Colonic mucosa (tissue), 4 donors: ENCODE measurements at regions not wholly inside any gene's neighbourhood (a gene's known extent, or its start where the extent isn't known, plus 50 kb on each side); places are given as distances from the start of the nearest gene placed in this dataset.

Experiments
- DNase-seq: peaks from one replicate; pipeline ENCODE4 v3.0.0-alpha.2; 2020
- H3K27ac ChIP-seq: fragments of 200-600 bp; one replicate; pipeline ENCODE4 v1.8.0; 2021
- H3K27me3 ChIP-seq: fragments of 200-600 bp; one replicate; pipeline ENCODE4 v1.8.0; 2021
- H3K36me3 ChIP-seq: fragments of 200-600 bp; one replicate; pipeline ENCODE4 v1.8.0; 2021
- H3K4me1 ChIP-seq: fragments of 200-600 bp; one replicate; pipeline ENCODE4 v1.8.0; 2021; ENCODE audit warnings: mild to moderate bottlenecking
- H3K4me3 ChIP-seq: fragments of 200-600 bp; one replicate; pipeline ENCODE4 v1.8.0; 2021
- H3K9ac ChIP-seq, 2 donors: one replicate each; pipeline ENCODE4 v1.7.0; 2013; ENCODE audit warnings: control low read depth in 2 of 2, low read depth in 2 of 2, low read length in 2 of 2
- H3K9me3 ChIP-seq: fragments of 200-600 bp; one replicate; pipeline ENCODE4 v1.8.0; 2021
- CTCF ChIP-seq: fragments of 200-600 bp; IDR thresholded peaks from one replicate; pipeline ENCODE4 v1.8.0; 2022; ENCODE audit warnings: antibody characterized with exemption, mild to moderate bottlenecking
- intact Hi-C: fragments of 100-400 bp; cut with DNase I; formaldehyde crosslinking; loops from one replicate; pipeline ENCODE4 v1.14.1; 2022
- donor health status: healthy.
- donor health status: DM: no; HTN: no; CAD: no.
- donor health status: DM: no; HTN: no; CAD: no.

- Histone ChIP-seq H3K9ac (no peak overlapping the region), H3K4me3 (no peak overlapping the region), H3K27ac (no peak overlapping the region), H3K9me3 (no peaks in the 10 kb centered on the region), H3K27me3 (no peaks in the 10 kb centered on the region), H3K4me1 (no peaks in the 10 kb centered on the region), H3K36me3 (no peaks in the 10 kb centered on the region)
- no peak for DNase-seq
- intact Hi-C loops, result no loop called here
- TF ChIP-seq CTCF, result no peak
These were observed 190.3 kb downstream of the RBM43 start for GRCh38 chr2:151071382-151071781.

- no peaks in the 10 kb centered on the region for H3K27me3 ChIP-seq
- no peak for DNase-seq
- TF ChIP-seq CTCF, result no peak
These were observed 191.4 kb downstream of the RBM43 start for GRCh38 chr2:151070253-151070652.

GRCh38 chr2:151067658-151068369, 193.8 kb downstream of the RBM43 start:
- no peak for TF ChIP-seq CTCF
- intact Hi-C loops, result no loop called here
- H3K4me1 ChIP-seq, result no peaks in the 10 kb centered on the region
- no peaks in the 10 kb centered on the region for H3K27me3 ChIP-seq
- DNase-seq, result no peak
- H3K9ac ChIP-seq, result no peak overlapping the region
- H3K9me3 ChIP-seq, result no peaks in the 10 kb centered on the region
- no peak overlapping the region for H3K27ac ChIP-seq
- no peaks in the 10 kb centered on the region for H3K36me3 ChIP-seq
- no peak overlapping the region for H3K4me3 ChIP-seq

More at GRCh38 chr2:151070253-151070652, 191.4 kb downstream of the RBM43 start:
- no peaks in the 10 kb centered on the region for H3K4me1 ChIP-seq
- H3K36me3 ChIP-seq, result no peaks in the 10 kb centered on the region
- no peak overlapping the region for H3K9ac ChIP-seq
- H3K4me3 ChIP-seq, result no peak overlapping the region
- H3K27ac ChIP-seq, result no peak overlapping the region
- intact Hi-C loops, result no loop called here
- H3K9me3 ChIP-seq, result no peaks in the 10 kb centered on the region

- TF ChIP-seq CTCF, result no peak
- no peak overlapping the region for H3K4me3 ChIP-seq
- no peak for DNase-seq
- no peaks in the 10 kb centered on the region for H3K36me3 ChIP-seq
- H3K9me3 ChIP-seq, result no peaks in the 10 kb centered on the region
- intact Hi-C loops, result no loop called here
- no peak overlapping the region for H3K9ac ChIP-seq
- H3K27me3 ChIP-seq, result no peaks in the 10 kb centered on the region
- H3K27ac ChIP-seq, result no peak overlapping the region
- H3K4me1 ChIP-seq, result no peaks in the 10 kb centered on the region
These were observed 198.4 kb downstream of the RBM43 start for GRCh38 chr2:151063271-151063670.

- Histone ChIP-seq H3K9ac (no peak overlapping the region), H3K4me1 (no peaks in the 10 kb centered on the region), H3K9me3 (no peaks in the 10 kb centered on the region), H3K4me3 (no peak overlapping the region), H3K36me3 (no peaks in the 10 kb centered on the region), H3K27me3 (no peaks in the 10 kb centered on the region), H3K27ac (no peak overlapping the region)
- no peak for TF ChIP-seq CTCF
- intact Hi-C loops, result no loop called here
- no peak for DNase-seq
These were observed 201.4 kb downstream of the RBM43 start for GRCh38 chr2:151060287-151060686.
